Thyroid gland (tissue), 4 donors: ENCODE measurements at regions not wholly inside any gene's neighbourhood (a gene's known extent, or its start where the extent isn't known, plus 50 kb on each side); places are given as distances from the start of the nearest gene placed in this dataset.

Experiments
- DNase-seq, 2 donors: peaks; one replicate each; pipeline ENCODE4 v3.0.0-alpha.2; 2019
- H3K27ac ChIP-seq, 3 donors: fragments of 200-600 bp; sonication (generic); 1 replicate in 2 of 3; 2 replicates in 1 of 3; pipeline ENCODE4 v1.5.1; 2016 to 2019; ENCODE audit warnings: mild to moderate bottlenecking in 1 of 3, moderate library complexity in 1 of 3
- H3K27me3 ChIP-seq: fragments of 200-600 bp; sonication (generic); one replicate; pipeline ENCODE4 v1.5.1; 2019
- H3K36me3 ChIP-seq, 2 donors: fragments of 200-600 bp; sonication (generic); one replicate each; pipeline ENCODE4 v1.5.1; 2016 to 2019
- H3K4me1 ChIP-seq, 2 donors: fragments of 200-600 bp; sonication (generic); one replicate each; pipeline ENCODE4 v1.5.1; 2017 to 2019
- H3K4me3 ChIP-seq, 3 donors: fragments of 200-600 bp; sonication (generic); replicated peaks in 1 of 3; 1 replicate in 2 of 3; 2 replicates in 1 of 3; pipeline ENCODE4 v1.5.1; 2016; ENCODE audit warnings: mild to moderate bottlenecking in 1 of 3
- H3K9me3 ChIP-seq: fragments of 200-600 bp; sonication (generic); one replicate; pipeline ENCODE4 v1.5.1; 2017
- CTCF ChIP-seq, 6 experiments: fragments of 200-600 bp in 3 of 6; fragments of 450-650 bp in 3 of 6; sonication (generic) in 3 of 6; IDR thresholded peaks; one replicate each; pipeline ENCODE4 v1.5.1; 2016 to 2019; ENCODE audit warnings: antibody characterized with exemption in 6 of 6, mild to moderate bottlenecking in 2 of 6, inconsistent platforms in 1 of 6, moderate library complexity in 1 of 6
- POLR2A ChIP-seq, 2 donors: fragments of 450-650 bp; IDR thresholded peaks; one replicate each; pipeline ENCODE4 v1.6.1; 2017; ENCODE audit warnings: antibody characterized with exemption in 2 of 2, mild to moderate bottlenecking in 2 of 2, moderate library complexity in 1 of 2
- WGBS, 2 donors: methylation state at CpG; one replicate each; pipeline ENCODE4 v1.1.5; 2017; 5-methylcytosine and 5-hydroxymethylcytosine counted together
- intact Hi-C: fragments of 100-400 bp; cut with DNase I; formaldehyde crosslinking; loops from one replicate; pipeline ENCODE4 v1.15.1; 2023

GRCh38 chr2:6556755-6557154 is 309.0 kb downstream of the CMPK2 start:
- no peaks in the 10 kb centered on the region for H3K4me1 ChIP-seq
- intact Hi-C loops, result no loop called here
- no peaks in the 10 kb centered on the region for H3K27me3 ChIP-seq
- no peaks in the 10 kb centered on the region for H3K36me3 ChIP-seq
- no peak overlapping the region for H3K27ac ChIP-seq
- WGBS, 2 donors, result 69 to 74% methylated on average over 3 of the region's 3 CpGs
- no peak overlapping the region for H3K4me3 ChIP-seq
- no peak for TF ChIP-seq CTCF (IDR thresholded peaks at IDR 0.05)
- no peak for TF ChIP-seq POLR2A (IDR thresholded peaks at IDR 0.05)
- no peak for DNase-seq
- no peaks in the 10 kb centered on the region for H3K9me3 ChIP-seq

GRCh38 chr2:6557737-6558136 is 308.0 kb downstream of the CMPK2 start:
- intact Hi-C loops, result no loop called here

GRCh38 chr2:6562771-6563170 is 302.9 kb downstream of the CMPK2 start:
- H3K36me3 ChIP-seq, result no peaks in the 10 kb centered on the region
- TF ChIP-seq CTCF (IDR thresholded peaks at IDR 0.05) (no peak), POLR2A (IDR thresholded peaks at IDR 0.05) (no peak)
- intact Hi-C loops, result no loop called here

More at GRCh38 chr2:6557737-6558136, 308.0 kb downstream of the CMPK2 start:
- H3K27me3 ChIP-seq, result no peaks in the 10 kb centered on the region
- TF ChIP-seq POLR2A (IDR thresholded peaks at IDR 0.05) (no peak), CTCF (IDR thresholded peaks at IDR 0.05) (no peak)
- no peak overlapping the region for H3K4me3 ChIP-seq
- no peak overlapping the region for H3K27ac ChIP-seq
- H3K9me3 ChIP-seq, result no peaks in the 10 kb centered on the region
- no peaks in the 10 kb centered on the region for H3K36me3 ChIP-seq
- H3K4me1 ChIP-seq, result no peaks in the 10 kb centered on the region
- no peak for DNase-seq

GRCh38 chr2:6564326-6564725 is 301.4 kb downstream of the CMPK2 start:
- WGBS, 2 donors, result 67 to 85% methylated on average over 1 of the region's 1 CpG
- Histone ChIP-seq H3K27me3 (no peaks in the 10 kb centered on the region), H3K4me1 (no peaks in the 10 kb centered on the region), H3K27ac (no peak overlapping the region), H3K36me3 (no peaks in the 10 kb centered on the region), H3K9me3 (no peaks in the 10 kb centered on the region), H3K4me3 (no peak overlapping the region)
- DNase-seq, result no peak
- intact Hi-C loops, result no loop called here
- TF ChIP-seq CTCF (IDR thresholded peaks at IDR 0.05), result no peak
- TF ChIP-seq POLR2A (IDR thresholded peaks at IDR 0.05), result no peak

More at GRCh38 chr2:6562771-6563170, 302.9 kb downstream of the CMPK2 start:
- Histone ChIP-seq H3K4me1 (no peaks in the 10 kb centered on the region), H3K27ac (no peak overlapping the region), H3K4me3 (no peak overlapping the region), H3K9me3 (no peaks in the 10 kb centered on the region), H3K27me3 (no peaks in the 10 kb centered on the region)
- no peak for DNase-seq
- 58 to 63% methylated on average over 7 of the region's 7 CpGs for WGBS, 2 donors

GRCh38 chr2:6574121-6574520 is 291.6 kb downstream of the CMPK2 start:
- Histone ChIP-seq H3K4me3 (no peak overlapping the region), H3K4me1 (no peaks in the 10 kb centered on the region), H3K27ac (no peak overlapping the region), H3K9me3 (no peaks in the 10 kb centered on the region), H3K27me3 (no peaks in the 10 kb centered on the region), H3K36me3 (no peaks in the 10 kb centered on the region)
- intact Hi-C loops, result no loop called here
- DNase-seq, result no peak
- WGBS, 2 donors, result 82 to 86% methylated on average over 2 of the region's 2 CpGs
- TF ChIP-seq CTCF (IDR thresholded peaks at IDR 0.05) (no peak), POLR2A (IDR thresholded peaks at IDR 0.05) (no peak)
